ENCODE measurements at regions not wholly inside any gene's neighbourhood (a gene's known extent, or its start where the extent isn't known, plus 50 kb on each side); places are given as distances from the start of the nearest gene placed in this dataset.

GRCh38 chr11:41872426-41872825, 413.0 kb upstream of the LRRC4C start:
- no peak overlapping the region for H3K4me3 ChIP-seq (ENCODE audit: low read length)
- H3K36me3 ChIP-seq (ENCODE audit: insufficient read depth, low read length) = no peaks in the 10 kb centered on the region
- no peak overlapping the region for H3K9ac ChIP-seq (ENCODE audit: low read length)
- H2AFZ ChIP-seq (ENCODE audit: low read depth, low read length) = no peak overlapping the region
- H4K20me1 ChIP-seq (ENCODE audit: insufficient read depth) = no peaks in the 10 kb centered on the region
- H3K27ac ChIP-seq (ENCODE audit: low read length) = no peak overlapping the region
- TF ChIP-seq TAF1 (IDR thresholded peaks at IDR 0.05; ENCODE audit: low read depth) (no peak), SMC3 (conservative IDR thresholded peaks at IDR 0.05; ENCODE audit: poor library complexity) (no peak), RAD21 (conservative IDR thresholded peaks at IDR 0.05) (no peak), EP300 (conservative IDR thresholded peaks at IDR 0.05; ENCODE audit: poor library complexity, severe bottlenecking) (no peak), MXI1 (conservative IDR thresholded peaks at IDR 0.05; ENCODE audit: poor library complexity, severe bottlenecking) (no peak), EZH2 (IDR thresholded peaks at IDR 0.05; ENCODE audit: borderline replicate concordance, insufficient read depth, low read length, poor library complexity, severe bottlenecking) (no peak), POLR2AphosphoS5 (IDR thresholded peaks at IDR 0.05) (no peak)
- TF ChIP-seq, protein P1, sequence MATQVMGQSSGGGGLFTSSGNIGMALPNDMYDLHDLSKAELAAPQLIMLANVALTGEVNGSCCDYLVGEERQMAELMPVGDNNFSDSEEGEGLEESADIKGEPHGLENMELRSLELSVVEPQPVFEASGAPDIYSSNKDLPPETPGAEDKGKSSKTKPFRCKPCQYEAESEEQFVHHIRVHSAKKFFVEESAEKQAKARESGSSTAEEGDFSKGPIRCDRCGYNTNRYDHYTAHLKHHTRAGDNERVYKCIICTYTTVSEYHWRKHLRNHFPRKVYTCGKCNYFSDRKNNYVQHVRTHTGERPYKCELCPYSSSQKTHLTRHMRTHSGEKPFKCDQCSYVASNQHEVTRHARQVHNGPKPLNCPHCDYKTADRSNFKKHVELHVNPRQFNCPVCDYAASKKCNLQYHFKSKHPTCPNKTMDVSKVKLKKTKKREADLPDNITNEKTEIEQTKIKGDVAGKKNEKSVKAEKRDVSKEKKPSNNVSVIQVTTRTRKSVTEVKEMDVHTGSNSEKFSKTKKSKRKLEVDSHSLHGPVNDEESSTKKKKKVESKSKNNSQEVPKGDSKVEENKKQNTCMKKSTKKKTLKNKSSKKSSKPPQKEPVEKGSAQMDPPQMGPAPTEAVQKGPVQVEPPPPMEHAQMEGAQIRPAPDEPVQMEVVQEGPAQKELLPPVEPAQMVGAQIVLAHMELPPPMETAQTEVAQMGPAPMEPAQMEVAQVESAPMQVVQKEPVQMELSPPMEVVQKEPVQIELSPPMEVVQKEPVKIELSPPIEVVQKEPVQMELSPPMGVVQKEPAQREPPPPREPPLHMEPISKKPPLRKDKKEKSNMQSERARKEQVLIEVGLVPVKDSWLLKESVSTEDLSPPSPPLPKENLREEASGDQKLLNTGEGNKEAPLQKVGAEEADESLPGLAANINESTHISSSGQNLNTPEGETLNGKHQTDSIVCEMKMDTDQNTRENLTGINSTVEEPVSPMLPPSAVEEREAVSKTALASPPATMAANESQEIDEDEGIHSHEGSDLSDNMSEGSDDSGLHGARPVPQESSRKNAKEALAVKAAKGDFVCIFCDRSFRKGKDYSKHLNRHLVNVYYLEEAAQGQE (IDR thresholded peaks at IDR 0.05; ENCODE audit: borderline replicate concordance) = no peak
- TF ChIP-seq, protein P2, sequence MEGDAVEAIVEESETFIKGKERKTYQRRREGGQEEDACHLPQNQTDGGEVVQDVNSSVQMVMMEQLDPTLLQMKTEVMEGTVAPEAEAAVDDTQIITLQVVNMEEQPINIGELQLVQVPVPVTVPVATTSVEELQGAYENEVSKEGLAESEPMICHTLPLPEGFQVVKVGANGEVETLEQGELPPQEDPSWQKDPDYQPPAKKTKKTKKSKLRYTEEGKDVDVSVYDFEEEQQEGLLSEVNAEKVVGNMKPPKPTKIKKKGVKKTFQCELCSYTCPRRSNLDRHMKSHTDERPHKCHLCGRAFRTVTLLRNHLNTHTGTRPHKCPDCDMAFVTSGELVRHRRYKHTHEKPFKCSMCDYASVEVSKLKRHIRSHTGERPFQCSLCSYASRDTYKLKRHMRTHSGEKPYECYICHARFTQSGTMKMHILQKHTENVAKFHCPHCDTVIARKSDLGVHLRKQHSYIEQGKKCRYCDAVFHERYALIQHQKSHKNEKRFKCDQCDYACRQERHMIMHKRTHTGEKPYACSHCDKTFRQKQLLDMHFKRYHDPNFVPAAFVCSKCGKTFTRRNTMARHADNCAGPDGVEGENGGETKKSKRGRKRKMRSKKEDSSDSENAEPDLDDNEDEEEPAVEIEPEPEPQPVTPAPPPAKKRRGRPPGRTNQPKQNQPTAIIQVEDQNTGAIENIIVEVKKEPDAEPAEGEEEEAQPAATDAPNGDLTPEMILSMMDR (IDR thresholded peaks at IDR 0.05; ENCODE audit: poor library complexity, severe bottlenecking) = no peak
- H3K27me3 ChIP-seq (ENCODE audit: insufficient read depth, low read depth, low read length) = no peaks in the 10 kb centered on the region
- H3K9me3 ChIP-seq (ENCODE audit: low read length) = no peaks in the 10 kb centered on the region
- H3K9me2 ChIP-seq (ENCODE audit: insufficient read depth, low read length) = no peaks in the 10 kb centered on the region
- no peaks in the 10 kb centered on the region for H3K79me2 ChIP-seq (replicated peaks; ENCODE audit: insufficient read depth, low read length)
- H3F3A ChIP-seq (ENCODE audit: insufficient read depth, low read length, poor library complexity, severe bottlenecking) = no peaks in the 10 kb centered on the region
- H3K4me2 ChIP-seq (ENCODE audit: low read length) = no peak overlapping the region

- TF ChIP-seq SMC3 (conservative IDR thresholded peaks at IDR 0.05; ENCODE audit: poor library complexity) = no peak
- TF ChIP-seq MXI1 (conservative IDR thresholded peaks at IDR 0.05; ENCODE audit: poor library complexity, severe bottlenecking) = no peak
- TF ChIP-seq POLR2AphosphoS5 (IDR thresholded peaks at IDR 0.05) = no peak
- TF ChIP-seq, protein P1 (IDR thresholded peaks at IDR 0.05; ENCODE audit: borderline replicate concordance) = no peak
- TF ChIP-seq, protein P2 (IDR thresholded peaks at IDR 0.05; ENCODE audit: poor library complexity, severe bottlenecking) = no peak
- no peak for TF ChIP-seq EP300 (conservative IDR thresholded peaks at IDR 0.05; ENCODE audit: poor library complexity, severe bottlenecking)
- TF ChIP-seq TAF1 (IDR thresholded peaks at IDR 0.05; ENCODE audit: low read depth) = no peak
- no peak for TF ChIP-seq RAD21 (conservative IDR thresholded peaks at IDR 0.05)
- no peak for TF ChIP-seq EZH2 (IDR thresholded peaks at IDR 0.05; ENCODE audit: borderline replicate concordance, insufficient read depth, low read length, poor library complexity, severe bottlenecking)
- no peaks in the 10 kb centered on the region for H3K9me3 ChIP-seq (ENCODE audit: low read length)
- no peaks in the 10 kb centered on the region for H4K20me1 ChIP-seq (ENCODE audit: insufficient read depth)
- H3K27me3 ChIP-seq (ENCODE audit: insufficient read depth, low read depth, low read length) = no peaks in the 10 kb centered on the region
- H3K79me2 ChIP-seq (replicated peaks; ENCODE audit: insufficient read depth, low read length) = no peaks in the 10 kb centered on the region
- H3K9me2 ChIP-seq (ENCODE audit: insufficient read depth, low read length) = no peaks in the 10 kb centered on the region
- no peaks in the 10 kb centered on the region for H3K36me3 ChIP-seq (ENCODE audit: insufficient read depth, low read length)
- H3K27ac ChIP-seq (ENCODE audit: low read length) = no peak overlapping the region
- H2AFZ ChIP-seq (ENCODE audit: low read depth, low read length) = no peak overlapping the region
- H3K9ac ChIP-seq (ENCODE audit: low read length) = no peak overlapping the region
- H3F3A ChIP-seq (ENCODE audit: insufficient read depth, low read length, poor library complexity, severe bottlenecking) = no peaks in the 10 kb centered on the region
- H3K4me2 ChIP-seq (ENCODE audit: low read length) = no peak overlapping the region
- H3K4me3 ChIP-seq (ENCODE audit: low read length) = no peak overlapping the region
Measured at GRCh38 chr11:41872870-41873269, 413.4 kb upstream of the LRRC4C start.
